Gastroesophageal sphincter (tissue), 4 donors: ENCODE measurements at regions not wholly inside any gene's neighbourhood (a gene's known extent, or its start where the extent isn't known, plus 50 kb on each side); places are given as distances from the start of the nearest gene placed in this dataset.
"Not testable (repeated sequence)": the region's sequence is repeated elsewhere in the genome, so short reads cannot be mapped to it uniquely, and the experiment has no call there.

Experiments
- ATAC-seq: fragments of 150-250 bp; one replicate; pipeline ENCODE4 v1.9.1; 2016; ENCODE audit warnings: mild to moderate bottlenecking, moderate library complexity
- H3K27ac ChIP-seq, 4 donors: fragments of 200-600 bp; sonication (generic) in 3 of 4; 1 replicate in 3 of 4; 2 replicates in 1 of 4; pipeline ENCODE4 v1.5.1; 2016 to 2019
- H3K27me3 ChIP-seq: fragments of 200-600 bp; sonication (generic); one replicate; pipeline ENCODE4 v1.5.1; 2019
- H3K36me3 ChIP-seq, 2 donors: fragments of 200-600 bp; sonication (generic); one replicate each; pipeline ENCODE4 v1.5.1; 2019; ENCODE audit warnings: control low read depth in 1 of 2
- H3K4me1 ChIP-seq, 3 donors: fragments of 200-600 bp; sonication (generic); 1 replicate in 2 of 3; 2 replicates in 1 of 3; pipeline ENCODE4 v1.5.1; 2016 to 2019; ENCODE audit warnings: control low read depth in 2 of 3
- H3K4me3 ChIP-seq, 2 donors: fragments of 200-600 bp; sonication (generic); one replicate each; pipeline ENCODE4 v1.5.1; 2019; ENCODE audit warnings: mild to moderate bottlenecking in 1 of 2, moderate library complexity in 1 of 2
- H3K9me3 ChIP-seq, 3 donors: fragments of 200-600 bp; sonication (generic); one replicate each; pipeline ENCODE4 v1.5.1; 2017 to 2019; ENCODE audit warnings: control low read depth in 2 of 3
- EP300 ChIP-seq: sonication (generic); formaldehyde crosslinking; IDR thresholded peaks from one replicate; pipeline ENCODE4 v1.6.1; 2017; ENCODE audit warnings: antibody characterized with exemption, mild to moderate bottlenecking
- POLR2A ChIP-seq, 2 donors: fragments of 450-650 bp; IDR thresholded peaks; one replicate each; pipeline ENCODE4 v1.6.1; 2017; ENCODE audit warnings: antibody characterized with exemption in 2 of 2, mild to moderate bottlenecking in 2 of 2, moderate library complexity in 1 of 2
- POLR2AphosphoS5 ChIP-seq: sonication (generic); formaldehyde crosslinking; IDR thresholded peaks from one replicate; pipeline ENCODE4 v1.6.1; 2017; ENCODE audit warnings: antibody characterized with exemption
- WGBS, 2 donors: methylation state at CpG; one replicate each; pipeline ENCODE4 v1.1.5; 2018; ENCODE audit warnings: low coverage in 1 of 2; 5-methylcytosine and 5-hydroxymethylcytosine counted together
- TF ChIP-seq, protein P1 (sequence below), 4 experiments: fragments of 200-600 bp in 2 of 4; fragments of 450-650 bp in 2 of 4; sonication (generic) in 1 of 4; IDR thresholded peaks; one replicate each; pipeline ENCODE4 v1.5.1; 2017 to 2019; ENCODE audit warnings: antibody characterized with exemption in 4 of 4, mild to moderate bottlenecking in 2 of 4, moderate library complexity in 2 of 4

- no peak for ATAC-seq
- H3K27ac ChIP-seq = no peak overlapping the region
- no peak for TF ChIP-seq POLR2A (IDR thresholded peaks at IDR 0.05)
- TF ChIP-seq POLR2AphosphoS5 = no peak
- TF ChIP-seq EP300 = no peak
- TF ChIP-seq, protein P1, sequence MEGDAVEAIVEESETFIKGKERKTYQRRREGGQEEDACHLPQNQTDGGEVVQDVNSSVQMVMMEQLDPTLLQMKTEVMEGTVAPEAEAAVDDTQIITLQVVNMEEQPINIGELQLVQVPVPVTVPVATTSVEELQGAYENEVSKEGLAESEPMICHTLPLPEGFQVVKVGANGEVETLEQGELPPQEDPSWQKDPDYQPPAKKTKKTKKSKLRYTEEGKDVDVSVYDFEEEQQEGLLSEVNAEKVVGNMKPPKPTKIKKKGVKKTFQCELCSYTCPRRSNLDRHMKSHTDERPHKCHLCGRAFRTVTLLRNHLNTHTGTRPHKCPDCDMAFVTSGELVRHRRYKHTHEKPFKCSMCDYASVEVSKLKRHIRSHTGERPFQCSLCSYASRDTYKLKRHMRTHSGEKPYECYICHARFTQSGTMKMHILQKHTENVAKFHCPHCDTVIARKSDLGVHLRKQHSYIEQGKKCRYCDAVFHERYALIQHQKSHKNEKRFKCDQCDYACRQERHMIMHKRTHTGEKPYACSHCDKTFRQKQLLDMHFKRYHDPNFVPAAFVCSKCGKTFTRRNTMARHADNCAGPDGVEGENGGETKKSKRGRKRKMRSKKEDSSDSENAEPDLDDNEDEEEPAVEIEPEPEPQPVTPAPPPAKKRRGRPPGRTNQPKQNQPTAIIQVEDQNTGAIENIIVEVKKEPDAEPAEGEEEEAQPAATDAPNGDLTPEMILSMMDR (IDR thresholded peaks at IDR 0.05) = no peak
- 81 to 86% methylated on average over 4 of the region's 4 CpGs for WGBS, 2 donors
- H3K27me3 ChIP-seq = no peaks in the 10 kb centered on the region
- no peak overlapping the region for H3K4me3 ChIP-seq
- no peaks in the 10 kb centered on the region for H3K9me3 ChIP-seq
- H3K4me1 ChIP-seq = no peaks in the 10 kb centered on the region
- no peaks in the 10 kb centered on the region for H3K36me3 ChIP-seq
Measured at GRCh38 chr14:86124328-86124727, 594.4 kb downstream of the FLRT2 start.

DNA sequence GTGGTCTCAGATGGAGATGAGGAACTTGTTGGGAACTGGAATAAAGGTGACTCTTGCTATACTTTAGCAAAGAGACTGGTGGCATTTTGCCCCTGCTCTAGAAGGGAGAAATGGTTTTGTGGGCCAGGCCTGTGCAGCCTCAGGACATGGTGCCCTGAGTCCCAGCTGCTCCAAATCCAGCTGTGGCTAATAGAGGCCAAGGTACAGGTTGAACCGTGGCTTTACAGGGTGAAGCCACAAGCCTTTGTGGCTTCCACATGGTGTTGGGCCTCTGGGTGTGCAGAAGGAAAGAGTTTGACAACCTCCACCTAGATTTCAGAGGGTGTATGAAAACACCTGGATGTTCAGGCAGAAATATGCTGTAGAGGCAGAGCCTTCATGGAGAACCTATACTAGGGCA is 586.0 kb downstream of the FLRT2 start:
- no CpG with 5 or more reads among the region's 1 CpG for whole genome bisulfite sequencing, 2 donors
- Histone ChIP-seq H3K4me3 (no peak overlapping the region), H3K9me3 (no peaks in the 10 kb centered on the region), H3K4me1 (no peaks in the 10 kb centered on the region), H3K27me3 (no peaks in the 10 kb centered on the region), H3K36me3 (no peaks in the 10 kb centered on the region), H3K27ac (no peak overlapping the region)
- TF ChIP-seq EP300 = no peak
- no peak for TF ChIP-seq POLR2AphosphoS5
- TF ChIP-seq POLR2A (IDR thresholded peaks at IDR 0.05) = no peak
- TF ChIP-seq, protein P1 (IDR thresholded peaks at IDR 0.05) = no peak
- ATAC-seq = no peak

DNA sequence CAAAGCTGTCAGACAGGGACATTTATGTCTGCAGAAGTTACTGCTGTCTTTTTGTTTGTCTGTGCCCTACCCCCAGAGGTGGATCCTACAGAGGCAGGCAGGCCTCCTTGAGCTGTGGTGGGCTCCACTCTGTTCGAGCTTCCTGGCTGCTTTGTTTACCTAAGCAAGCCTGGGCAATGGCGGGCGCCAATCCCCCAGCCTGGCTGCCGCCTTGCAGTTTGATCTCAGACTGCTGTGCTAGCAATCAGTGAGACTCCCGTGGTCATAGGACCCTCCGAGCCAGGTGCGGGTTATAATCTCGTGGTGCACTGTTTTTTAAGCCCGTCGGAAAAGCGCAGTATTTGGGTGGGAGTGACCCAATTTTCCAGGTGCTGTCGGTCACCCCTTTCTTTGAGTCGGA is 580.9 kb downstream of the FLRT2 start:
- not testable (repeated sequence) for ATAC-seq, H3K4me3 ChIP-seq
- whole genome bisulfite sequencing, 2 donors = 78 to 88% methylated on average over 3 to 8 of the region's 13 CpGs

DNA sequence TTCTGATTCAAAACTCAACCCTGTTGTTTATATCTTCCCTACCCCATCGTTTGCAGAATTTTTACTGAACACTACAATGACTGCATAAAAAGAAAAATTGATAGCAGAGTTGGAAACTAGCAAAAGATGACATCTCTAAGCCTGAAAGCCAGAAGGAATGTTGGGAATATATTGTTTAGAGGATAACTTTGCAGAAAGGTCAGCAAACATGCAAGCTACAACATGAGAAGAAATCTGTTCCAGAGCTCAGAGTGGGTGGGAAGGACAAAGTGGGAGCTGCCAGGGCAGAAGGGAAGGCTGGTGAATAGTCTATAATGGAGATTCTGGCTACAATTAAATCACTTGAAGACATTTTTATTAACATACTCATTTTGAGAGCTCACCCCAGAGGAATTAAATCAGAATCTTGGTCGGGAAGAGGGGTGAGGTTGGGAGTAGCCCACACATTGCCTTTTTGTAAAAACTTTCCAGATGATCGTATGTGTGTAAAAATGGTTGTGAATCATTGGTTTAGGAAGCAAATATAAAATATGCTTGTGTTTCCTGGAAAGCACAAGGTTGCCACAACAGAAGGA is 574.8 kb downstream of the FLRT2 start:
- 32 to 46% methylated on average over 3 of the region's 3 CpGs for WGBS, 2 donors
- no peaks in the 10 kb centered on the region for H3K36me3 ChIP-seq
- no peak for ATAC-seq
- H3K9me3 ChIP-seq = peaks cover 0 to 4% (median 0%) of the 10 kb centered on the region in 3 donors
- H3K4me1 ChIP-seq = no peaks in the 10 kb centered on the region
- no peaks in the 10 kb centered on the region for H3K27me3 ChIP-seq
- no peak for TF ChIP-seq EP300
- no peak for TF ChIP-seq POLR2AphosphoS5
- TF ChIP-seq, protein P1 (IDR thresholded peaks at IDR 0.05) = no peak
- no peak overlapping the region for H3K27ac ChIP-seq
- no peak overlapping the region for H3K4me3 ChIP-seq

More for the DNA sequence above, 580.9 kb downstream of the FLRT2 start:
- not testable (repeated sequence) for H3K27ac ChIP-seq, H3K9me3 ChIP-seq, H3K36me3 ChIP-seq, H3K27me3 ChIP-seq, H3K4me1 ChIP-seq

DNA sequence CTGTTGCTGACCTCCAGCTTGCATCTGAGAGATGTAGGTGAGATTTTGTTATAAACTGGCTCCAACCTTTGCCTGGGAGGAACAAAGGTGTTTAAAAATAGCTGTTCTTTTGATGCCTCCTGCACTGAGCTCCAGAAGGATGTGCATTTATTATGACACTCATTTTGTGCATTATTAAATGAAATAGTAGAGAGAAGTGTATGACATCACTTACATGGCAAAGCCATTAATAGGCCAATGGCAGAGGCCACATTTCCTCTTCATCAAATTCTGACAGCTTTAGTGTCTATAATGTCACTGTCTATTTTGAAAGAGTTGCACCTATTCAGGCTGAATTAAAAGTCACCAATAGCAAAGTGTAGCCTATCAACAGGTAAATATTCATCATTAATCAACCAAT is 564.6 kb downstream of the FLRT2 start:
- Histone ChIP-seq H3K9me3 (no peaks in the 10 kb centered on the region), H3K36me3 (no peaks in the 10 kb centered on the region), H3K27ac (no peak overlapping the region), H3K27me3 (no peaks in the 10 kb centered on the region), H3K4me3 (no peak overlapping the region), H3K4me1 (no peaks in the 10 kb centered on the region)
- TF ChIP-seq, protein P1 (IDR thresholded peaks at IDR 0.05) = no peak
- TF ChIP-seq EP300 (no peak), POLR2A (IDR thresholded peaks at IDR 0.05) (no peak), POLR2AphosphoS5 (no peak)
- ATAC-seq = no peak
